Smooth muscle cell (in vitro differentiated cells): ENCODE measurements at regions not wholly inside any gene's neighbourhood (a gene's known extent, or its start where the extent isn't known, plus 50 kb on each side); places are given as distances from the start of the nearest gene placed in this dataset.
"Not testable (repeated sequence)": the region's sequence is repeated elsewhere in the genome, so short reads cannot be mapped to it uniquely, and the experiment has no call there.

Experiments
- DNase-seq: peaks from one replicate; lab custom pipeline; 2025; ENCODE audit not compliant: unreplicated experiment; lab: John Stamatoyannopoulos, UW
- H2AFZ ChIP-seq: fragments of 200-600 bp; sonication (generic); 2 replicates; pipeline ENCODE4 v1.6.0; 2016; ENCODE audit warnings: antibody characterized with exemption, low read depth, mild to moderate bottlenecking
- H3F3A ChIP-seq: fragments of 200-600 bp; sonication (generic); 2 replicates; pipeline ENCODE4 v1.6.0; 2017; ENCODE audit warnings: antibody characterized with exemption, low read depth
- H3K27ac ChIP-seq: fragments of 200-600 bp; sonication (generic); 2 replicates; pipeline ENCODE4 v1.5.1; 2016; ENCODE audit warnings: low read depth, mild to moderate bottlenecking
- H3K27me3 ChIP-seq: fragments of 200-600 bp; sonication (generic); 2 replicates; pipeline ENCODE4 v1.6.1; 2016; ENCODE audit warnings: low read depth, mild to moderate bottlenecking
- H3K36me3 ChIP-seq: fragments of 200-600 bp; sonication (generic); 2 replicates; pipeline ENCODE4 v1.5.1; 2016; ENCODE audit warnings: low read depth
- H3K4me1 ChIP-seq: fragments of 200-600 bp; sonication (generic); 2 replicates; pipeline ENCODE4 v1.5.1; 2016; ENCODE audit warnings: low read depth
- H3K4me2 ChIP-seq: fragments of 200-600 bp; sonication (generic); 2 replicates; pipeline ENCODE4 v1.6.0; 2016; ENCODE audit warnings: mild to moderate bottlenecking
- H3K4me3 ChIP-seq: fragments of 200-600 bp; sonication (generic); 2 replicates; pipeline ENCODE4 v1.5.1; 2016; ENCODE audit warnings: mild to moderate bottlenecking
- H3K79me2 ChIP-seq: fragments of 200-600 bp; sonication (generic); 2 replicates; pipeline ENCODE4 v1.6.0; 2016; ENCODE audit warnings: low read depth, mild to moderate bottlenecking
- H3K9ac ChIP-seq: fragments of 200-600 bp; sonication (generic); 2 replicates; pipeline ENCODE4 v1.6.0; 2016; ENCODE audit warnings: low read depth
- H3K9me3 ChIP-seq: fragments of 200-600 bp; sonication (generic); replicated peaks from 2 replicates; pipeline ENCODE4 v1.5.1; 2016; ENCODE audit warnings: low read depth
- H4K20me1 ChIP-seq: fragments of 200-600 bp; sonication (generic); 2 replicates; pipeline ENCODE4 v1.6.0; 2016; ENCODE audit warnings: low read depth
- WGBS: methylation state at CpG from one replicate; pipeline ENCODE4 v1.1.7; 2016; ENCODE audit warnings: low lambda C conversion rate; 5-methylcytosine and 5-hydroxymethylcytosine counted together
- TF ChIP-seq, protein P1 (sequence below): fragments of 200-600 bp; sonication (generic); IDR thresholded peaks from 2 replicates; pipeline ENCODE4 v1.5.1; 2017; ENCODE audit warnings: borderline replicate concordance, mild to moderate bottlenecking, antibody characterized with exemption; ENCODE audit not compliant: insufficient read depth, poor library complexity, severe bottlenecking

DNA sequence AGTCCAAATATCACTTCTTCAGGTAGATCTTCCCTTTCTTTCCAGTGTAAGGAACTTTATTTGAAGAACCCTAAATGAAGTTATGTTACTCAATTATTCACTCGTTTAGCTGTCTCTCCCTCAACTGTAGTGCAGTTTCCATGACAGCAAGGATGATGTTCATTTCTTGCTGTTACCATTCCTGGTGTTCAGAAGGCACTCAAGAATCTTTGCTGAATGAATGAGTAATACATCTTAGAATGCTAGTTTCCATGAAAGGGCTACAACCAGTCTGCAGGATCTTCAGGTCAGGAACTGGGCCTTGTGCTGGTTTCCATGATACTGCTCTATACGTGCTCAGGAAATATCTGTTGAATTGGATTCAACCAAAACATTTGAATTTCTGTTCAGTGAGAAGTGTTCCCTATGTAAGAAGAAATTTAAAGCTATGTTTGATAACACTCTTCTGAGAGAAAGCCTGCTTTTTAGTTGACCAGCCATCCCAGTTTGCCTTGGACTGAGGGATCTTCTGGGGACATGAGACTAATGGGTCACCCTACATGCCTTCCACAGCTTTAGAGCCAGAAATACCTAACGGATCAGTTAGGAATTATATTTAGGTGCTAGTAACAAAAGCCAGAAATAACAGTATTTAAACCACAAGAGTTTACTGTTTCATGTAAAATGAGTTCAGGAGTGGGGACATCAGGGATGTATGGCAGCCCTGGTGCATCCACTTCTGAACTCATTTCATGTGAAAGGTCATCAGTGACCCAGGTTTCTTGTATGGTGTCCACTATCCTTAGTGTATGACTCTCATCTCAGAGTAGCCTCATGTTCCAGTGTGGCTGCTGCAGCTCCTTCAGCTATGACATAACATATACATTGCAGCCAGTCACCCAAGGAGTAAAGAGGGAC is 500.1 kb upstream of the SGCD start:
- Histone ChIP-seq H3K79me2 (no peaks in the 10 kb centered on the region), H3F3A (no peaks in the 10 kb centered on the region), H3K4me3 (no peak overlapping the region), H2AFZ (no peak overlapping the region), H3K36me3 (no peaks in the 10 kb centered on the region), H3K4me2 (no peak overlapping the region), H3K9me3 (no peaks in the 10 kb centered on the region), H3K27me3 (no peaks in the 10 kb centered on the region), H4K20me1 (no peaks in the 10 kb centered on the region), H3K27ac (no peak overlapping the region), H3K9ac (no peak overlapping the region), H3K4me1 (no peaks in the 10 kb centered on the region)
- TF ChIP-seq, protein P1, sequence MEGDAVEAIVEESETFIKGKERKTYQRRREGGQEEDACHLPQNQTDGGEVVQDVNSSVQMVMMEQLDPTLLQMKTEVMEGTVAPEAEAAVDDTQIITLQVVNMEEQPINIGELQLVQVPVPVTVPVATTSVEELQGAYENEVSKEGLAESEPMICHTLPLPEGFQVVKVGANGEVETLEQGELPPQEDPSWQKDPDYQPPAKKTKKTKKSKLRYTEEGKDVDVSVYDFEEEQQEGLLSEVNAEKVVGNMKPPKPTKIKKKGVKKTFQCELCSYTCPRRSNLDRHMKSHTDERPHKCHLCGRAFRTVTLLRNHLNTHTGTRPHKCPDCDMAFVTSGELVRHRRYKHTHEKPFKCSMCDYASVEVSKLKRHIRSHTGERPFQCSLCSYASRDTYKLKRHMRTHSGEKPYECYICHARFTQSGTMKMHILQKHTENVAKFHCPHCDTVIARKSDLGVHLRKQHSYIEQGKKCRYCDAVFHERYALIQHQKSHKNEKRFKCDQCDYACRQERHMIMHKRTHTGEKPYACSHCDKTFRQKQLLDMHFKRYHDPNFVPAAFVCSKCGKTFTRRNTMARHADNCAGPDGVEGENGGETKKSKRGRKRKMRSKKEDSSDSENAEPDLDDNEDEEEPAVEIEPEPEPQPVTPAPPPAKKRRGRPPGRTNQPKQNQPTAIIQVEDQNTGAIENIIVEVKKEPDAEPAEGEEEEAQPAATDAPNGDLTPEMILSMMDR: no peak
- no peak for DNase-seq
- 85% methylated on average over 3 of the region's 3 CpGs for WGBS

DNA sequence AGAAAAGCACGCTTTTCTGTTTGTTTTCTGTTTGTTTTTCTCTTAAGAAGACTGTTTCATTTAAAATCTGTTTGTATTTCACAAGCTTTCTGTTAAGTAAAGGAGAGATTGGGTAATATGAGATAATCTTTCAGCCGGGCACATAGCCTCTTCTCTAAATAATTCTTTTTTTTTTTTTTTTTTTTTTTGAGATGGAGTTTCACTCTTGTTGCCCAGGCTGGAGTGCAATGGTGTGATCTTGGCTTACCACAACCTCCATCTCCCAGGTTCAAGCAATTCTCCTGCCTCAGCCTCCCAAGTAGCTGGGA is 499.5 kb upstream of the SGCD start:
- 40% methylated on average over 2 of the region's 2 CpGs for WGBS
- H3K4me1 ChIP-seq, H3K4me3 ChIP-seq, H3K79me2 ChIP-seq, H3K9ac ChIP-seq, H4K20me1 ChIP-seq, H3F3A ChIP-seq, H3K27ac ChIP-seq, H3K9me3 ChIP-seq, H2AFZ ChIP-seq, H3K4me2 ChIP-seq, H3K36me3 ChIP-seq, H3K27me3 ChIP-seq, DNase-seq: not testable (repeated sequence)

DNA sequence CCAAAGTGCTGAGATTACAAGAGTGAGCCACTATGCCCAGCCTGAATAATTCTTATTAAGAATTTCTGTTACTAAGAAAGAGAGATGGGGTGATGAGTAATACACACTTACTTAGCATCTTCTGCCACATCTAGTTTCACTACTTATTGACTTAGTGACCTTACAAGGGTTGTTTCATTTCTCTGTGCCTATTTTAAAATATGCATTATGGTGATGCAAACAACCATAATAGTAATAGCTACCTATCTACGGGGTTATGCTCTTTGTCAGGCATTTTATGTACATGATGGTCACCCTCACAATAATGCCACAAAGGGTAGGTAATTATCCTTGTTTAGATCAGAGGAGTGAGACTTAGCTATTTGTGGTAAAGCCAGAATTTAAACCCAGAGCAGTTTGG is 499.0 kb upstream of the SGCD start:
- TF ChIP-seq, protein P1: no peak
- Histone ChIP-seq H4K20me1 (no peaks in the 10 kb centered on the region), H3F3A (no peaks in the 10 kb centered on the region), H3K79me2 (no peaks in the 10 kb centered on the region), H3K9me3 (no peaks in the 10 kb centered on the region), H3K4me2 (no peak overlapping the region), H2AFZ (no peak overlapping the region), H3K27ac (no peak overlapping the region), H3K27me3 (no peaks in the 10 kb centered on the region), H3K4me3 (no peak overlapping the region), H3K9ac (no peak overlapping the region), H3K36me3 (no peaks in the 10 kb centered on the region), H3K4me1 (no peaks in the 10 kb centered on the region)
- WGBS: 71% methylated on average over 1 of the region's 1 CpG
- no peak for DNase-seq

DNA sequence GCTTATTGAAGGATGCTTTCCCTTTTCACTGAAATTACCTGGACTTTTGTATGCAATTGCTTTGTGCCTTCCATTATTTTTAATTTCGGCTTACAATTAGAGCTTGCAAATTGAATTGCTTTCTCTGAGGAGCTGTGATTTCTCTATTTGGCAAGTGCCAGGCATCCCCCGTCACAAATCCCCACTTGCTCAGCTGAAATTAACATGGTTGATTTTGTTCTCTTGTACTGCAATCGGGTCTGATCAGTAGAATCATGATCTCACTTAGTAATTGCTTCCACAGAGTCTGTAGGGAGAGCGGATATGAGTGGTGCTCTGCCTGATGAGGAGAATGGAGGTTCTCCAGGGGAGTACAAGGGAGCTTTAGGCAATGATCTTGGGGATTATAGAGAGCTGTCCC is 495.5 kb upstream of the SGCD start:
- H2AFZ ChIP-seq: no peak overlapping the region
- no peaks in the 10 kb centered on the region for H4K20me1 ChIP-seq
- H3K4me2 ChIP-seq: no peak overlapping the region
- no peak overlapping the region for H3K4me3 ChIP-seq
- no peak for DNase-seq
- no peaks in the 10 kb centered on the region for H3K9me3 ChIP-seq
- H3K27ac ChIP-seq: no peak overlapping the region
- H3K36me3 ChIP-seq: no peaks in the 10 kb centered on the region
- H3F3A ChIP-seq: no peaks in the 10 kb centered on the region
- no peak overlapping the region for H3K9ac ChIP-seq
- H3K27me3 ChIP-seq: no peaks in the 10 kb centered on the region
- H3K79me2 ChIP-seq: no peaks in the 10 kb centered on the region
- H3K4me1 ChIP-seq: no peaks in the 10 kb centered on the region
- 71% methylated on average over 4 of the region's 4 CpGs for WGBS
- TF ChIP-seq, protein P1: no peak
